ENCODE measurements at regions not wholly inside any gene's neighbourhood (a gene's known extent, or its start where the extent isn't known, plus 50 kb on each side); places are given as distances from the start of the nearest gene placed in this dataset.

GRCh38 chr14:34135492-34135891 is 184.6 kb upstream of the EGLN3 start:
- no peak overlapping the region for H3K4me3 ChIP-seq
- peaks cover 0 to 13% (median 0%) of the 10 kb centered on the region in 4 donors for H3K4me1 ChIP-seq
- no peaks in the 10 kb centered on the region for H3K27me3 ChIP-seq
- H3K36me3 ChIP-seq, result no peaks in the 10 kb centered on the region
- H3K27ac ChIP-seq, result no peak overlapping the region
- no peaks in the 10 kb centered on the region for H3K9me3 ChIP-seq
- DNase-seq, result no peak
- TF ChIP-seq CTCF (IDR thresholded peaks at IDR 0.05) (no peak), POLR2A (IDR thresholded peaks at IDR 0.05) (no peak)

GRCh38 chr14:34134484-34134883 is 183.6 kb upstream of the EGLN3 start:
- H3K27ac ChIP-seq, result no peak overlapping the region
- H3K36me3 ChIP-seq, result no peaks in the 10 kb centered on the region
- TF ChIP-seq CTCF (IDR thresholded peaks at IDR 0.05) (no peak), POLR2A (IDR thresholded peaks at IDR 0.05) (no peak)
- H3K27me3 ChIP-seq, result no peaks in the 10 kb centered on the region
- H3K9me3 ChIP-seq, result no peaks in the 10 kb centered on the region
- DNase-seq, result no peak
- no peak overlapping the region for H3K4me3 ChIP-seq
- peaks cover 0 to 4% (median 0%) of the 10 kb centered on the region in 4 donors for H3K4me1 ChIP-seq

- Histone ChIP-seq H3K27ac (no peak overlapping the region), H3K4me3 (no peak overlapping the region), H3K9me3 (no peaks in the 10 kb centered on the region), H3K27me3 (no peaks in the 10 kb centered on the region), H3K4me1 (no peaks in the 10 kb centered on the region), H3K36me3 (no peaks in the 10 kb centered on the region)
- TF ChIP-seq POLR2A (IDR thresholded peaks at IDR 0.05) (no peak), CTCF (IDR thresholded peaks at IDR 0.05) (no peak)
- DNase-seq, result no peak
Measured at GRCh38 chr14:34129927-34130552, 179.2 kb upstream of the EGLN3 start.

- Histone ChIP-seq H3K4me1 (no peaks in the 10 kb centered on the region), H3K27ac (no peak overlapping the region), H3K4me3 (no peak overlapping the region), H3K36me3 (no peaks in the 10 kb centered on the region), H3K27me3 (no peaks in the 10 kb centered on the region), H3K9me3 (no peaks in the 10 kb centered on the region)
- DNase-seq, result no peak
- TF ChIP-seq POLR2A (IDR thresholded peaks at IDR 0.05) (no peak), CTCF (IDR thresholded peaks at IDR 0.05) (no peak)
Measured at GRCh38 chr14:34128665-34129064, 177.8 kb upstream of the EGLN3 start.

GRCh38 chr14:34126586-34126985 is 175.7 kb upstream of the EGLN3 start:
- Histone ChIP-seq H3K36me3 (no peaks in the 10 kb centered on the region), H3K27me3 (no peaks in the 10 kb centered on the region), H3K4me1 (no peaks in the 10 kb centered on the region), H3K4me3 (no peak overlapping the region), H3K27ac (no peak overlapping the region), H3K9me3 (no peaks in the 10 kb centered on the region)
- TF ChIP-seq CTCF (IDR thresholded peaks at IDR 0.05) (no peak), POLR2A (IDR thresholded peaks at IDR 0.05) (no peak)
- no peak for DNase-seq

GRCh38 chr14:34124585-34124984 is 173.7 kb upstream of the EGLN3 start:
- Histone ChIP-seq H3K4me1 (no peaks in the 10 kb centered on the region), H3K9me3 (no peaks in the 10 kb centered on the region), H3K4me3 (no peak overlapping the region), H3K36me3 (no peaks in the 10 kb centered on the region), H3K27me3 (no peaks in the 10 kb centered on the region), H3K27ac (no peak overlapping the region)
- DNase-seq, result no peak
- TF ChIP-seq CTCF (IDR thresholded peaks at IDR 0.05) (no peak), POLR2A (IDR thresholded peaks at IDR 0.05) (no peak)

Measured in Peyer's patch (tissue), 4 donors.